ENCODE measurements at regions not wholly inside any gene's neighbourhood (a gene's known extent, or its start where the extent isn't known, plus 50 kb on each side); places are given as distances from the start of the nearest gene placed in this dataset.

- no peaks in the 10 kb centered on the region for H3K4me1 ChIP-seq
- H3K9me3 ChIP-seq: no peaks in the 10 kb centered on the region
- intact Hi-C loops (cut with DNase I; ENCODE audit: low total_unique reads): no loop called here
- 85 to 91% (median 89%) methylated on average over 4 of the region's 4 CpGs for WGBS, 5 donors
- DNase-seq: no peak
- H3K27me3 ChIP-seq: no peaks in the 10 kb centered on the region
- H3K36me3 ChIP-seq: no peaks in the 10 kb centered on the region
- TF ChIP-seq POLR2A (IDR thresholded peaks at IDR 0.05): no peak
- no peak for TF ChIP-seq CTCF (IDR thresholded peaks at IDR 0.05)
- TF ChIP-seq POLR2AphosphoS5 (IDR thresholded peaks at IDR 0.05): no peak
- TF ChIP-seq EP300 (IDR thresholded peaks at IDR 0.05): no peak
- no peak overlapping the region for H3K4me3 ChIP-seq
- no peak overlapping the region for H3K27ac ChIP-seq
These were observed 304.7 kb upstream of the SGK1 start for GRCh38 chr6:134622382-134623173.

GRCh38 chr6:134621858-134622257 is 303.9 kb upstream of the SGK1 start:
- H3K27me3 ChIP-seq: no peaks in the 10 kb centered on the region
- no peaks in the 10 kb centered on the region for H3K4me1 ChIP-seq
- no peaks in the 10 kb centered on the region for H3K36me3 ChIP-seq
- H3K27ac ChIP-seq: peak overlapping the region in 1 of 5 donors; percentile 49
- no peak overlapping the region for H3K4me3 ChIP-seq
- TF ChIP-seq CTCF (IDR thresholded peaks at IDR 0.05) (no peak), POLR2A (IDR thresholded peaks at IDR 0.05) (no peak), EP300 (IDR thresholded peaks at IDR 0.05) (no peak), POLR2AphosphoS5 (IDR thresholded peaks at IDR 0.05) (peak in 1 of 3 donors; percentile 2)
- intact Hi-C loops (cut with DNase I; ENCODE audit: low total_unique reads): no loop called here
- no peaks in the 10 kb centered on the region for H3K9me3 ChIP-seq
- DNase-seq: peak in 1 of 2 donors; percentile 74

GRCh38 chr6:134619789-134620188 is 301.9 kb upstream of the SGK1 start:
- Histone ChIP-seq H3K27me3 (no peaks in the 10 kb centered on the region), H3K4me3 (no peak overlapping the region), H3K9me3 (no peaks in the 10 kb centered on the region), H3K27ac (no peak overlapping the region), H3K4me1 (no peaks in the 10 kb centered on the region), H3K36me3 (no peaks in the 10 kb centered on the region)
- TF ChIP-seq CTCF (IDR thresholded peaks at IDR 0.05) (no peak), POLR2A (IDR thresholded peaks at IDR 0.05) (no peak), EP300 (IDR thresholded peaks at IDR 0.05) (no peak), POLR2AphosphoS5 (IDR thresholded peaks at IDR 0.05) (no peak)
- intact Hi-C loops (cut with DNase I; ENCODE audit: low total_unique reads): no loop called here
- 56 to 74% (median 59%) methylated on average over 4 of the region's 4 CpGs for WGBS, 5 donors
- no peak for DNase-seq

GRCh38 chr6:134619077-134619476 is 301.2 kb upstream of the SGK1 start:
- WGBS, 5 donors: 87 to 98% (median 96%) methylated on average over 5 of the region's 5 CpGs
- no peak overlapping the region for H3K4me3 ChIP-seq
- no peaks in the 10 kb centered on the region for H3K4me1 ChIP-seq
- H3K9me3 ChIP-seq: no peaks in the 10 kb centered on the region
- intact Hi-C loops (cut with DNase I; ENCODE audit: low total_unique reads): no loop called here
- no peaks in the 10 kb centered on the region for H3K36me3 ChIP-seq
- H3K27ac ChIP-seq: no peak overlapping the region
- no peak for DNase-seq
- no peaks in the 10 kb centered on the region for H3K27me3 ChIP-seq
- TF ChIP-seq POLR2AphosphoS5 (IDR thresholded peaks at IDR 0.05): no peak
- no peak for TF ChIP-seq CTCF (IDR thresholded peaks at IDR 0.05)
- no peak for TF ChIP-seq EP300 (IDR thresholded peaks at IDR 0.05)
- no peak for TF ChIP-seq POLR2A (IDR thresholded peaks at IDR 0.05)
